ENCODE measurements at regions not wholly inside any gene's neighbourhood (a gene's known extent, or its start where the extent isn't known, plus 50 kb on each side); places are given as distances from the start of the nearest gene placed in this dataset.

GRCh38 chr7:42485301-42485766, 248.3 kb upstream of the GLI3 start:
- ATAC-seq (replicated peaks) (no peak), DNase-seq (no peak)
- Mint-ChIP-seq H3K4me1 (ENCODE audit: low read depth in 2 of 2) (no peaks in the 10 kb centered on the region), H3K27ac (no peak overlapping the region), H3K9me3 (peaks cover 8 to 10% of the 10 kb centered on the region in 2 donors), H3K36me3 (ENCODE audit: insufficient read depth) (no peaks in the 10 kb centered on the region), H3K4me3 (no peak overlapping the region), H3K27me3 (no peaks in the 10 kb centered on the region)

GRCh38 chr7:42483886-42484285, 246.9 kb upstream of the GLI3 start:
- Mint-ChIP-seq H3K4me3 (no peak overlapping the region), H3K36me3 (ENCODE audit: insufficient read depth) (no peaks in the 10 kb centered on the region), H3K27me3 (no peaks in the 10 kb centered on the region), H3K27ac (no peak overlapping the region), H3K9me3 (peaks cover 6 to 8% of the 10 kb centered on the region in 2 donors), H3K4me1 (ENCODE audit: low read depth in 2 of 2) (no peaks in the 10 kb centered on the region)
- ATAC-seq (replicated peaks) (no peak), DNase-seq (no peak)

DNA sequence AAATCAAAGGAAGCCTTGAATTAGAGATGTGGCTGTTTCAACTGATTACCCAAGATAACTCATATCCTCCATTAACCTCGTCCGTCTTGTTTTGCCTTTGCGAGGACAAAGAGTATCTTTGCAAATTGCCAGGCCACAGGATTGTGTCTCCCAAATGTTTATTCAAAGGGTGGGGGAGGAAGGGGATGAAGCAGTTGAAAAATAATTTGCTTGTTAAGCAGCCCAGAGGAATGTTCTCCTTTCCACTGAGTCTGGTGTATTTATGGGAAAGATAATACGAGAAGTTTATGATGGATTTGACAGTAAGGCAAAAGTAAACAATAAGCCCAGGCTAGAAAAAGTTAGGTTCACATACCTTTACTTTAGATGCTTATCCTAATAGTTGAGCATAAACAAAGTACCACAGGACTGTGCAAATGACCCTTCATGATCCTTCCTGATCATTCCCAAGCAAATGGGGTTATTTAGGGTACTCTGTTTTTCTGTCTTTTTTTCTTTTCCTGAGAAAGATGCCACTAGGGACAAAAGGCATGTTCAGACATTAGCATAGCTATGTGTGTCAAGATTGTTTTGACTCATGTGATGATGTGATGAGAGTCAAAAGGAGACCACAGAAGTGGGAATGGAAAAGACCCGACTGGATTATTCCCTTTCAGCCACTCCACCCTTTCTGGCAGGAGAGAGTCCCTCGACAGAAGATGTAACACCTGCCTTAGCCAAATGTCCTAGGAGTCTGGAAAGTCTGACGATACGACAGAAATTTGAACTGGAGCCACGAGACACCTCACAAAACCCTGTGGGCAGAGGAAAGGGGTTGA, 243.0 kb upstream of the GLI3 start:
- ATAC-seq (replicated peaks) (no peak), DNase-seq (no peak)
- Mint-ChIP-seq H3K27ac (no peak overlapping the region), H3K4me3 (no peak overlapping the region), H3K4me1 (ENCODE audit: low read depth in 2 of 2) (no peaks in the 10 kb centered on the region), H3K9me3 (peaks cover 2 to 3% of the 10 kb centered on the region in 2 donors), H3K27me3 (no peaks in the 10 kb centered on the region), H3K36me3 (ENCODE audit: insufficient read depth) (no peaks in the 10 kb centered on the region)

DNA sequence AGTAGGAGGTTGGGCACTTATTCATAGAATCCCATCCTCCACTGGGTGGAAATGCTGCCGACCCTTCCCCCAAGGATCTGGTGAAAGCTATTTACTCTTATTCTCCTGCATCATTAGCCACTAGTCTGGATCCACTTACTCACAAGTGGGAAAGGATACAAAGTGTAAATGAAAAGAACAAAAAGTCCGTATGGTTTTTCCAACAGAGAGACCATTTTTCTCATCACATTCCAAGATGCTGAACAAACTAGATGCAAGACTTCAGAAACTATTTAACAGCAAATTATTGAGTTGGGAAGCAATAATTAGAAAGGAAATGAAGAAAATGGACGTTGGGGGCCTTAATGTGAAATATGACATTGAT, 242.4 kb upstream of the GLI3 start:
- H3K4me1 Mint-ChIP-seq (ENCODE audit: low read depth in 2 of 2) = no peaks in the 10 kb centered on the region

DNA sequence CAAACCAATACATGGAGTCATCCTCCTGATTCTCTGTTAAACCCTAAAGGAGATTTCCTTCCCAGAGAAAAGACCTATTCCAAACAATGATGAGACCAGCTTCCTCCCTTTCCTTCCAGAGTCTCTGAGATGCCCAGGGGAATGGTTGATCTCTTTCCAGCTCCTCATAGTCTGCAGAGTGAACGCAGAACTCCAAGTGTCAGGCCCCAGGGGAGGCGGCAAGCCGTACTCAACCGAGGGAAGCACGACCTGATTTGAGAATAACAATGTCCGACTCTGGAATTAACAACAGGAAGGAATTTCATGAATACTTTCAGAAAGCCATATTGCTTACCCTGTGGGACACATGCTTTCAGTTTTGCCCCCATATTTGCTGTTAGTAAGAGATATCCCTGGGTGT, 241.7 kb upstream of the GLI3 start:
- ATAC-seq (replicated peaks) (no peak), DNase-seq (no peak)

More for the DNA sequence above, 242.4 kb upstream of the GLI3 start:
- ATAC-seq (replicated peaks) (no peak), DNase-seq (no peak)
- Mint-ChIP-seq H3K36me3 (ENCODE audit: insufficient read depth) (no peaks in the 10 kb centered on the region), H3K4me3 (no peak overlapping the region), H3K27ac (no peak overlapping the region), H3K9me3 (peaks cover 4 to 8% of the 10 kb centered on the region in 2 donors), H3K27me3 (no peaks in the 10 kb centered on the region)

DNA sequence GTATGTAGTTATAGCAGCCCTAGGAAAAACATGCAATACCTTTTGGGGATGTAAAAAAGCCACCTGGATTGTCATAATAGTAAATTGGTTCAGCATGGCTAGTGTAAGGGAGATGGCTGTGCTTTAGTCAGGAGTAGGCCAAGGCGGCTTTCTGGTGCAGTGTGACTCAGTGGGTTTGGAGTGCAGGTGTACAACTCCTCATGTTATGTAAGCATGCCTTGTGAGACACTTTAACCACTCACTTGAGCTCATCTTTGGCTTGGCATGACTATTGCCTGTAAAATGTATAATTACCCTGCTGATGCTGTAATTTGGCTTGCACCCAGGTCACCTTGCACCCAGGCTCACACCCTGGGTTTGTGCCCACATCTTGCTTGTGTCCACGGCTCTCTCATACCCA, 239.2 kb upstream of the GLI3 start:
- Mint-ChIP-seq H3K9me3 (peaks cover 7 to 15% of the 10 kb centered on the region in 2 donors), H3K4me3 (no peak overlapping the region), H3K36me3 (ENCODE audit: insufficient read depth) (no peaks in the 10 kb centered on the region), H3K27me3 (no peaks in the 10 kb centered on the region), H3K4me1 (ENCODE audit: low read depth in 2 of 2) (no peaks in the 10 kb centered on the region), H3K27ac (no peak overlapping the region)
- ATAC-seq (replicated peaks) (no peak), DNase-seq (no peak)

More for the DNA sequence above, 241.7 kb upstream of the GLI3 start:
- Mint-ChIP-seq H3K4me1 (ENCODE audit: low read depth in 2 of 2) (no peaks in the 10 kb centered on the region), H3K27ac (no peak overlapping the region), H3K36me3 (ENCODE audit: insufficient read depth) (no peaks in the 10 kb centered on the region), H3K9me3 (peaks cover 7 to 15% of the 10 kb centered on the region in 2 donors), H3K27me3 (no peaks in the 10 kb centered on the region), H3K4me3 (no peak overlapping the region)

DNA sequence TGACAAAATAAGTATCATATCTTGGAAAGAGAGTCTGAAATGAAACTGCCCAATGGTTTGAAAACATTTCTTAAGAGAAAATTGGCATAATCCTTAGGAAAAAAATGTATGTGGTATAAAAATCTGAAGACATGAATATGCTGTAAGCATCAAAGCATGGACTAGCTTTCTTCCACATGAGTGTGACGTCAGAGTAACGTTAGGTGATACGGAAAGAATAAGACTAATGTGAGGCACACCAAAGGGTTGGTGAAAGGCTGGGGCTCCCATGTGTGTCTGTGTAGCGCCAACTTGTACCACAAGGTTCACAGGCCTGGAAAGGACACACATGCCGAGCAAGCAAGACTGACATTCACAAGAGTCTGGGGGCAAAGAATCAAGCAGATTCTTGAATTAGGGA, 238.1 kb upstream of the GLI3 start:
- no peaks in the 10 kb centered on the region for H3K4me1 Mint-ChIP-seq (ENCODE audit: low read depth in 2 of 2)
- peaks cover 7 to 15% of the 10 kb centered on the region in 2 donors for H3K9me3 Mint-ChIP-seq
- ATAC-seq (replicated peaks) = no peak
- H3K4me3 Mint-ChIP-seq = no peak overlapping the region
- H3K27ac Mint-ChIP-seq = no peak overlapping the region
- no peaks in the 10 kb centered on the region for H3K27me3 Mint-ChIP-seq
- no peaks in the 10 kb centered on the region for H3K36me3 Mint-ChIP-seq (ENCODE audit: insufficient read depth)
- no peak for DNase-seq

- H3K27ac Mint-ChIP-seq = no peak overlapping the region
- H3K9me3 Mint-ChIP-seq = peaks cover 5 to 15% of the 10 kb centered on the region in 2 donors
- DNase-seq = no peak
- H3K27me3 Mint-ChIP-seq = no peaks in the 10 kb centered on the region
- no peak for ATAC-seq (replicated peaks)
- no peaks in the 10 kb centered on the region for H3K4me1 Mint-ChIP-seq (ENCODE audit: low read depth in 2 of 2)
- H3K4me3 Mint-ChIP-seq = no peak overlapping the region
- H3K36me3 Mint-ChIP-seq (ENCODE audit: insufficient read depth) = no peaks in the 10 kb centered on the region
Observed at GRCh38 chr7:42473099-42473498, 236.1 kb upstream of the GLI3 start.

- no peak overlapping the region for H3K27ac Mint-ChIP-seq
- H3K4me3 Mint-ChIP-seq = no peak overlapping the region
- H3K9me3 Mint-ChIP-seq = peaks cover 9 to 15% of the 10 kb centered on the region in 2 donors
- no peaks in the 10 kb centered on the region for H3K27me3 Mint-ChIP-seq
- no peak for ATAC-seq (replicated peaks)
- no peak for DNase-seq
- H3K36me3 Mint-ChIP-seq (ENCODE audit: insufficient read depth) = no peaks in the 10 kb centered on the region
- H3K4me1 Mint-ChIP-seq (ENCODE audit: low read depth in 2 of 2) = no peaks in the 10 kb centered on the region
Observed at GRCh38 chr7:42471573-42472174, 234.7 kb upstream of the GLI3 start.

DNA sequence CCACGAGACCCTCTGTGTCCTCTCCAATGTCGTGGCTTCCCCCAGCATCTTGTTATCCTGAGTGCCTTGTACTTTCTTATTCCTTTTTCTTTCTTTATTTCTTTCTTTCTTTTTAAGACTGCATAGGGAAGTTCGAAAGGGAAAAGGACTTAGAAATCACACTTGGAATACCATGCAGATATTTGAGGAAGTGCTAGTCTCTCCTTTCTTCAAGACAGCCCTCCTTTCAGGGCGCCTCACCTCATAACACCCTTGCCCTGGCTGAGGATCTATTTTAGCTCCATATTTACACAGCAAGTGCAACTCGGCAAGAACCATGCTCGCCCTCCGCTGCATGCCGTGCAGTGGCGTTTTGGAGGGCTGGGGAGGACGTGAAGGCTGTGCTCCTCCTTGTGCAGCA, 232.3 kb upstream of the GLI3 start:
- Mint-ChIP-seq H3K4me3 (no peak overlapping the region), H3K9me3 (peaks cover 5 to 9% of the 10 kb centered on the region in 2 donors), H3K27ac (no peak overlapping the region), H3K27me3 (no peaks in the 10 kb centered on the region), H3K4me1 (ENCODE audit: low read depth in 2 of 2) (no peaks in the 10 kb centered on the region), H3K36me3 (ENCODE audit: insufficient read depth) (no peaks in the 10 kb centered on the region)
- no peak for DNase-seq
- no peak for ATAC-seq (replicated peaks)

- peaks cover 0 to 7% of the 10 kb centered on the region in 2 donors for H3K9me3 Mint-ChIP-seq
- no peaks in the 10 kb centered on the region for H3K4me1 Mint-ChIP-seq (ENCODE audit: low read depth in 2 of 2)
- DNase-seq (no peak), ATAC-seq (replicated peaks) (no peak)
- no peaks in the 10 kb centered on the region for H3K27me3 Mint-ChIP-seq
- H3K27ac Mint-ChIP-seq = no peak overlapping the region
- no peaks in the 10 kb centered on the region for H3K36me3 Mint-ChIP-seq (ENCODE audit: insufficient read depth)
- no peak overlapping the region for H3K4me3 Mint-ChIP-seq
Observed at GRCh38 chr7:42468471-42468870, 231.5 kb upstream of the GLI3 start.

GRCh38 chr7:42461537-42461936, 224.5 kb upstream of the GLI3 start:
- H3K4me1 Mint-ChIP-seq (ENCODE audit: low read depth in 2 of 2) = no peaks in the 10 kb centered on the region
- no peak overlapping the region for H3K4me3 Mint-ChIP-seq
- no peak overlapping the region for H3K27ac Mint-ChIP-seq
- no peaks in the 10 kb centered on the region for H3K36me3 Mint-ChIP-seq (ENCODE audit: insufficient read depth)
- ATAC-seq (replicated peaks) (no peak), DNase-seq (no peak)
- H3K9me3 Mint-ChIP-seq = peaks cover 3 to 13% of the 10 kb centered on the region in 2 donors
- no peaks in the 10 kb centered on the region for H3K27me3 Mint-ChIP-seq

DNA sequence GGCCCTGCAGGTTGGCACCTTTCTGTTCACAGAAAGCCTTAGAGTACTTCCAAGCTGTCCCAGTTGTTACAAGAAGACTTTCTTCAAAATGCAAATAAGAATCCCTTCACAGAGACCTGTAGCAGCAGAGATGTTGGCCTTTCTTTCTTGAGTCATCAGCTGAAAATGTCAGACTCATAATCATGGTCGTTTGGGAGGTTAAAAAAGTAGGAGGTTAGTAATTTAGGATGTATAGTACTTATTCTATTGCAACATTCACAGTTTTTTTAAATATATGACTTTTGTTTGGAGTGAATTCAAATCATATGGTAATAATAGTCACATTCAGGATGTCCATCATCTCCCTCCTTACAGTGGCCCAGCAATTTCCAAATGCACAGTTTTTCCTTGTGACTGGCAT, 223.9 kb upstream of the GLI3 start:
- H3K4me1 Mint-ChIP-seq (ENCODE audit: low read depth in 2 of 2) = no peaks in the 10 kb centered on the region
- no peak for ATAC-seq (replicated peaks)
- peaks cover 0 to 13% of the 10 kb centered on the region in 2 donors for H3K9me3 Mint-ChIP-seq
- H3K36me3 Mint-ChIP-seq (ENCODE audit: insufficient read depth) = no peaks in the 10 kb centered on the region
- no peak for DNase-seq
- no peak overlapping the region for H3K27ac Mint-ChIP-seq
- no peaks in the 10 kb centered on the region for H3K27me3 Mint-ChIP-seq
- H3K4me3 Mint-ChIP-seq = no peak overlapping the region

DNA sequence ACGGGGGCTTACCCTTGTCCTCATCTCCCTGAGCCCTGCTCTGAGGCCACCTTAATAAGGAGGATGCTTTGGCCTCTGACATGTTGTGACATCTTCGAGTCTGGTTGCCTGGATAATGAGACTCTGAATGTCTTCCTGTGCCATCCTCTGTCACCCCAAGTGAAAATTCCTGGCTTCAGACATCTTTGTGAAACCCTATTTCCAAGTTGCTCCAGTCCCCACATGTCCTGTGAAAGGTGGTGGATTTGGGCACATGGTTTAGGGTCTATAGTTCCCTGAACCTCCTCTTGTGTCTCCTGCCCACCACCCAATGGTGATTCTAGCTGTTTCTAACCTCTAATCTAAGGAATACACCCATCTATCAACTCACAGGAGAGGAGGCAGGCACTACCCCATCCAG, 223.1 kb upstream of the GLI3 start:
- no peaks in the 10 kb centered on the region for H3K4me1 Mint-ChIP-seq (ENCODE audit: low read depth in 2 of 2)
- no peaks in the 10 kb centered on the region for H3K27me3 Mint-ChIP-seq
- H3K27ac Mint-ChIP-seq = no peak overlapping the region
- no peak for ATAC-seq (replicated peaks)
- no peaks in the 10 kb centered on the region for H3K36me3 Mint-ChIP-seq (ENCODE audit: insufficient read depth)
- peaks cover 0 to 13% of the 10 kb centered on the region in 2 donors for H3K9me3 Mint-ChIP-seq
- H3K4me3 Mint-ChIP-seq = no peak overlapping the region
- DNase-seq = no peak

All from effector memory CD8-positive, alpha-beta T cell (primary cell).